Neural cell (in vitro differentiated cells): ENCODE measurements at regions not wholly inside any gene's neighbourhood (a gene's known extent, or its start where the extent isn't known, plus 50 kb on each side); places are given as distances from the start of the nearest gene placed in this dataset.

Experiments used
- EP300 ChIP-seq: fragments of 450-650 bp; conservative IDR thresholded peaks from 2 replicates; pipeline ENCODE4 v1.6.1; 2014; ENCODE audit warnings: antibody characterized with exemption, mild to moderate bottlenecking, moderate library complexity; ENCODE audit not compliant: poor library complexity, severe bottlenecking
- EZH2 ChIP-seq: fragments of 200-600, 300-800 bp; shearing (Covaris generic), sonication (generic); IDR thresholded peaks from 2 replicates; pipeline ENCODE4 v1.6.1; 2014; ENCODE audit warnings: antibody characterized with exemption, low read length, borderline replicate concordance, mild to moderate bottlenecking; ENCODE audit not compliant: insufficient read depth, poor library complexity, severe bottlenecking
- MXI1 ChIP-seq: fragments of 450-650 bp; conservative IDR thresholded peaks from 2 replicates; pipeline ENCODE4 v1.6.1; 2014; ENCODE audit warnings: antibody characterized with exemption, mild to moderate bottlenecking; ENCODE audit not compliant: poor library complexity, severe bottlenecking
- POLR2AphosphoS5 ChIP-seq: IDR thresholded peaks from 2 replicates; pipeline ENCODE4 v1.6.1; 2012
- RAD21 ChIP-seq: fragments of 450-650 bp; conservative IDR thresholded peaks from 2 replicates; pipeline ENCODE4 v1.6.1; 2014; ENCODE audit warnings: antibody characterized with exemption, mild to moderate bottlenecking, moderate library complexity
- SMC3 ChIP-seq: fragments of 450-650 bp; conservative IDR thresholded peaks from 2 replicates; pipeline ENCODE4 v1.6.1; 2014; ENCODE audit warnings: antibody characterized with exemption, mild to moderate bottlenecking, moderate library complexity; ENCODE audit not compliant: poor library complexity
- TAF1 ChIP-seq: IDR thresholded peaks from 2 replicates; pipeline ENCODE4 v1.6.1; 2012; ENCODE audit warnings: low read depth
- TF ChIP-seq, protein P1 (sequence below): IDR thresholded peaks from 2 replicates; pipeline ENCODE4 v1.6.1; 2012; ENCODE audit warnings: borderline replicate concordance
- TF ChIP-seq, protein P2 (sequence below): fragments of 450-650 bp; IDR thresholded peaks from 2 replicates; pipeline ENCODE4 v1.5.1; 2014; ENCODE audit warnings: antibody characterized with exemption, mild to moderate bottlenecking, moderate library complexity; ENCODE audit not compliant: poor library complexity, severe bottlenecking

DNA sequence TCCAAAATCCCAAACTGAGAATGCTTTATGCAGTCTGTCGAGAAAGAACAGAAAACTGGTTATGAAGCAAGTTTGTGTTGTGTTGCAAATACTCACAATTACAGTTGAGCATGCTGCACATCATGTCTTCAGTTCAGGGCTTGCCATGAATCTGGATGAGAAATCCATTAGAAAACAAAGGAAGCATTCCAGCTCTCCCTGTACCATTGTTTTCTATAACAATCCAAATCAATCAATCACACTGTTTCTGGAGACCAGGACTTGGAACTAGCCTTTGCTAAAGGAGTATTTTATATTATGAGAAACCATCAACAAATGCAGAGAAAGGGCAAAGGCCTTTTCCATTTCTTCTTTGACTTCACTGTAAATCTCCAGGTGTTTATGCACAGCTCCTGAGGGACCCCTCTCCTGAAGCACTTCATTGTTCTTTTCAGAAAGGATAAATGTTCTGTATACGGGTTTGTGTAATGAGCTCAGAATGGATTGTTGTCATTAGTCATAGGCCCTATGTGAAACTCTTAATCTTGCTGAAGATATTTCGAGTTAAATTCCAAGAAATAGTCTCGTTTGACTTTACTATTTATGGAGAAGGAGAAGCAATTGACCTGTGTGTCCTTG is 364.7 kb upstream of the POM121L12 start:
- TF ChIP-seq EZH2 (no peak), MXI1 (no peak), TAF1 (no peak), POLR2AphosphoS5 (no peak), EP300 (no peak), SMC3 (no peak), RAD21 (no peak)
- TF ChIP-seq, protein P1, sequence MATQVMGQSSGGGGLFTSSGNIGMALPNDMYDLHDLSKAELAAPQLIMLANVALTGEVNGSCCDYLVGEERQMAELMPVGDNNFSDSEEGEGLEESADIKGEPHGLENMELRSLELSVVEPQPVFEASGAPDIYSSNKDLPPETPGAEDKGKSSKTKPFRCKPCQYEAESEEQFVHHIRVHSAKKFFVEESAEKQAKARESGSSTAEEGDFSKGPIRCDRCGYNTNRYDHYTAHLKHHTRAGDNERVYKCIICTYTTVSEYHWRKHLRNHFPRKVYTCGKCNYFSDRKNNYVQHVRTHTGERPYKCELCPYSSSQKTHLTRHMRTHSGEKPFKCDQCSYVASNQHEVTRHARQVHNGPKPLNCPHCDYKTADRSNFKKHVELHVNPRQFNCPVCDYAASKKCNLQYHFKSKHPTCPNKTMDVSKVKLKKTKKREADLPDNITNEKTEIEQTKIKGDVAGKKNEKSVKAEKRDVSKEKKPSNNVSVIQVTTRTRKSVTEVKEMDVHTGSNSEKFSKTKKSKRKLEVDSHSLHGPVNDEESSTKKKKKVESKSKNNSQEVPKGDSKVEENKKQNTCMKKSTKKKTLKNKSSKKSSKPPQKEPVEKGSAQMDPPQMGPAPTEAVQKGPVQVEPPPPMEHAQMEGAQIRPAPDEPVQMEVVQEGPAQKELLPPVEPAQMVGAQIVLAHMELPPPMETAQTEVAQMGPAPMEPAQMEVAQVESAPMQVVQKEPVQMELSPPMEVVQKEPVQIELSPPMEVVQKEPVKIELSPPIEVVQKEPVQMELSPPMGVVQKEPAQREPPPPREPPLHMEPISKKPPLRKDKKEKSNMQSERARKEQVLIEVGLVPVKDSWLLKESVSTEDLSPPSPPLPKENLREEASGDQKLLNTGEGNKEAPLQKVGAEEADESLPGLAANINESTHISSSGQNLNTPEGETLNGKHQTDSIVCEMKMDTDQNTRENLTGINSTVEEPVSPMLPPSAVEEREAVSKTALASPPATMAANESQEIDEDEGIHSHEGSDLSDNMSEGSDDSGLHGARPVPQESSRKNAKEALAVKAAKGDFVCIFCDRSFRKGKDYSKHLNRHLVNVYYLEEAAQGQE, result no peak
- TF ChIP-seq, protein P2, sequence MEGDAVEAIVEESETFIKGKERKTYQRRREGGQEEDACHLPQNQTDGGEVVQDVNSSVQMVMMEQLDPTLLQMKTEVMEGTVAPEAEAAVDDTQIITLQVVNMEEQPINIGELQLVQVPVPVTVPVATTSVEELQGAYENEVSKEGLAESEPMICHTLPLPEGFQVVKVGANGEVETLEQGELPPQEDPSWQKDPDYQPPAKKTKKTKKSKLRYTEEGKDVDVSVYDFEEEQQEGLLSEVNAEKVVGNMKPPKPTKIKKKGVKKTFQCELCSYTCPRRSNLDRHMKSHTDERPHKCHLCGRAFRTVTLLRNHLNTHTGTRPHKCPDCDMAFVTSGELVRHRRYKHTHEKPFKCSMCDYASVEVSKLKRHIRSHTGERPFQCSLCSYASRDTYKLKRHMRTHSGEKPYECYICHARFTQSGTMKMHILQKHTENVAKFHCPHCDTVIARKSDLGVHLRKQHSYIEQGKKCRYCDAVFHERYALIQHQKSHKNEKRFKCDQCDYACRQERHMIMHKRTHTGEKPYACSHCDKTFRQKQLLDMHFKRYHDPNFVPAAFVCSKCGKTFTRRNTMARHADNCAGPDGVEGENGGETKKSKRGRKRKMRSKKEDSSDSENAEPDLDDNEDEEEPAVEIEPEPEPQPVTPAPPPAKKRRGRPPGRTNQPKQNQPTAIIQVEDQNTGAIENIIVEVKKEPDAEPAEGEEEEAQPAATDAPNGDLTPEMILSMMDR, result no peak
